ENCODE measurements at regions not wholly inside any gene's neighbourhood (a gene's known extent, or its start where the extent isn't known, plus 50 kb on each side); places are given as distances from the start of the nearest gene placed in this dataset.

- TF ChIP-seq POLR2A (IDR thresholded peaks at IDR 0.05), result no peak
- no peak for TF ChIP-seq CTCF (IDR thresholded peaks at IDR 0.05)
- TF ChIP-seq POLR2AphosphoS5 (IDR thresholded peaks at IDR 0.05), result no peak
Measured at GRCh38 chr14:71610149-71610548, 322.1 kb upstream of the RGS6 start.

Measured in prostate gland (tissue), 2 donors.